Large intestine (tissue), 3 donors: ENCODE measurements at regions not wholly inside any gene's neighbourhood (a gene's known extent, or its start where the extent isn't known, plus 50 kb on each side); places are given as distances from the start of the nearest gene placed in this dataset.

Source experiments
- DNase-seq, 2 donors: peaks; one replicate each; pipeline versions ENCODE4 v3.0.0 to v3.0.0-alpha.2; 2013
- H3K27ac ChIP-seq: one replicate; pipeline ENCODE4 v1.5.1; 2013; ENCODE audit warnings: low read length
- H3K27me3 ChIP-seq: 2 replicates; pipeline ENCODE4 v1.6.1; 2013; ENCODE audit warnings: low read length; ENCODE audit not compliant: control insufficient read depth, insufficient read depth
- H3K36me3 ChIP-seq: 2 replicates; pipeline ENCODE4 v1.6.1; 2013; ENCODE audit warnings: low read length; ENCODE audit not compliant: control insufficient read depth, insufficient read depth
- H3K4me1 ChIP-seq: one replicate; pipeline ENCODE4 v1.6.1; 2013; ENCODE audit warnings: low read length; ENCODE audit not compliant: control insufficient read depth, insufficient read depth
- H3K4me3 ChIP-seq: one replicate; pipeline ENCODE4 v1.5.1; 2013; ENCODE audit warnings: low read length
- H3K9me3 ChIP-seq: one replicate; pipeline ENCODE4 v1.6.1; 2013; ENCODE audit warnings: mild to moderate bottlenecking, low read depth, low read length, moderate library complexity; ENCODE audit not compliant: control insufficient read depth
- WGBS: methylation state at CpG from one replicate; pipeline ENCODE4 v1.1.5; 2013; ENCODE audit warnings: low lambda C conversion rate; ENCODE audit not compliant: insufficient coverage; 5-methylcytosine and 5-hydroxymethylcytosine counted together

DNA sequence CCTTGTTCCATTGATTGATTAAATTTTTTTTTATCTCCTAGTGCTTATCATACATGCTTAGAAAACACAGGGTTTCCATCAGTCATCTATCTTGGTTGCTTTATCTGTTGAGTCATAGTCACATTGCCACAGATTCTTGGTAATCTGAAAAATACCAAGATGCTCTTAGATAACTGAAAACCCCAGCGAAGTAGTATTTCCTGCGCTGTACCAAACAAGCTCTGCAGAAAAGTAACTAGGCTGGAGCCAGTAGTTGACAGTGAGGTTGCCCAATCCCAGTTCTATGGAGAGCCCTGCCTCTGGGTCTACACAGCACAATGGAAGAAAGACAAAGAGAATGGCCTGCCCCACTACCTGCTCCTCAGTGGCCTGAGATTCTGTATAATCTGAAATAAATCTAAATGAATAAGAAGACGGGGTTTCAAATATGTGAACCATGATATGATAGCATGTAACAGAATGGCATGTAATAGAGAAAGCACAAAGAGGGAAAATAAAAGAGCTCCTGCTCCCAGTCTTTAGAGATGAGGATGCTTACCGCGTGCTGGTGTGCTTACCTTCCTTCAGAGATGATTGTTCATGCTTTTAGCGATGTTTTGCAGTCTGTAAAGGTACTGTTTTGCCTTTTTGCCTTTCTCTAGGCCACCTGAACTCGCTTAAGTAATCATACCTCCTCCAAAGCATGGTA is 55.3 kb upstream of the RAPGEF2 start:
- Histone ChIP-seq H3K27me3 (no peaks in the 10 kb centered on the region), H3K4me3 (peak overlapping the region; percentile 19), H3K36me3 (no peaks in the 10 kb centered on the region), H3K9me3 (peaks cover 3% of the 10 kb centered on the region), H3K27ac (peak overlapping the region; percentile 73), H3K4me1 (peaks cover 14% of the 10 kb centered on the region)
- WGBS: 87% methylated on average over 3 of the region's 7 CpGs
- peak in 1 of 2 donors; percentile 22 for DNase-seq

DNA sequence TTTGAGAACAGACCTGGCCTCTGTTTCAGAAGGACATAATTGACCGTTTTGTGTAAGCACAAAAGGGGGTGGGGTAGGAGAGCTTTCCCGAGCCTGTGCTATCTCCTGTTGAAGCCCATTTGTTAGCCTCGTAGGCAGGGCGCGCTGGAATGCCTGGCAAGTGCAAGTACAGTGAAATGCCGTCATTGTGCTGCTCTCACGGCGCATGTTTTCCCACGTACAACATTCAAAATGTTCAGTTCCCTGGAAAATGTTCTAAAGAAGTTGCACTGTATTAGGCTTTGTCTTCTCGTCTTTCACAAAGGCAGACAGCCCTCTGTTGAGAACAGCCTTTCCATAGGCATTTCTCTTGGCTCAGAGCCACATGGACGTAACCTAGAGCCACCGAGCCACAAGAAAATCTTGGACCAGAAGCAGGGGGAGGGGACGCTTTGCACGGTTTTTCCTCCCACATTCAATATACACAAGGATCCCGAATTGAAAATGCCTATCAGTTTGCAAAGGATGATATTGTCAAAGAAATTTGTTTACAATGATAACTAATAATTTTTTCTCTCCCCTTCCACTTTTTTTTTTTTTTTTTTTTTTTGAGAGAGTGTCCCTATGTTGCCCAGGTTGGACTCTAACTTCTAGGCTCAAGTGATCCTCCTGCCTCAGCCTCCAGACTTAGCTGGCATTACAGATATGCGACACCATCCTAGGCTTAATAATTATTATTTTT is 54.6 kb upstream of the RAPGEF2 start:
- no peaks in the 10 kb centered on the region for H3K36me3 ChIP-seq
- H3K4me3 ChIP-seq: peak overlapping the region; percentile 19
- no CpG with 5 or more reads among the region's 16 CpGs for WGBS
- H3K27ac ChIP-seq: peak overlapping the region; percentile 73
- H3K9me3 ChIP-seq: peaks cover 3% of the 10 kb centered on the region
- peaks cover 14% of the 10 kb centered on the region for H3K4me1 ChIP-seq
- peak; percentile 73 to 90 for DNase-seq
- H3K27me3 ChIP-seq: no peaks in the 10 kb centered on the region

DNA sequence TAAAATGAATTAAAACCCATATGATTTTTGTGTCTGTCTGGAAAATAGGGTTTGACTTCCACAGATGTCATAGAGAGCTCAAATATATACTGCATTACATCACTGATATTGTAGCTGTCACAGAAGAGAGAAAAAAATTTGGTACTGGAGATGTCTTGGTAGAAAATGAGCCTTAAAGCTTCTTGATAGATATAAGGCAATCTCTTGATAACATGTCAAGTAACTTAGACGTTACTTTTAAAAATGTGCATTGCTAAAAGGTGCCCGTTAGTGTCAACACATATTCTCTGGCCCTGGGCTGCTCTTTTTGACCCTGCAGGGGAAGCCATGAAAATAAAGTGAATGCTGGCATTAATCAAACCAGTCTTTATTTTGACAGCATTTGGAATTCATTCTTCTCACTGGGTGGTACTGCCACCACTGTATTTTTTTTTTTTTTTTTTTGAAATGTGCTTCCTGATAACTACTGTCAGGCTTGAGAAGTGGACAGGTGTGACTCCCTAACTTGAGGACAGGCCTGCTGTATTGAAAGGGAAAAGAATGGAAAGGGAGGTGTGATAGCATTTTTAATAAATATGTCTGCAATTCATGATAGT is 53.0 kb upstream of the RAPGEF2 start:
- no CpG with 5 or more reads among the region's 2 CpGs for WGBS
- Histone ChIP-seq H3K4me3 (no peak overlapping the region), H3K36me3 (no peaks in the 10 kb centered on the region), H3K27ac (no peak overlapping the region), H3K27me3 (no peaks in the 10 kb centered on the region), H3K4me1 (peaks cover 14% of the 10 kb centered on the region), H3K9me3 (peaks cover 3% of the 10 kb centered on the region)
- no peak for DNase-seq

DNA sequence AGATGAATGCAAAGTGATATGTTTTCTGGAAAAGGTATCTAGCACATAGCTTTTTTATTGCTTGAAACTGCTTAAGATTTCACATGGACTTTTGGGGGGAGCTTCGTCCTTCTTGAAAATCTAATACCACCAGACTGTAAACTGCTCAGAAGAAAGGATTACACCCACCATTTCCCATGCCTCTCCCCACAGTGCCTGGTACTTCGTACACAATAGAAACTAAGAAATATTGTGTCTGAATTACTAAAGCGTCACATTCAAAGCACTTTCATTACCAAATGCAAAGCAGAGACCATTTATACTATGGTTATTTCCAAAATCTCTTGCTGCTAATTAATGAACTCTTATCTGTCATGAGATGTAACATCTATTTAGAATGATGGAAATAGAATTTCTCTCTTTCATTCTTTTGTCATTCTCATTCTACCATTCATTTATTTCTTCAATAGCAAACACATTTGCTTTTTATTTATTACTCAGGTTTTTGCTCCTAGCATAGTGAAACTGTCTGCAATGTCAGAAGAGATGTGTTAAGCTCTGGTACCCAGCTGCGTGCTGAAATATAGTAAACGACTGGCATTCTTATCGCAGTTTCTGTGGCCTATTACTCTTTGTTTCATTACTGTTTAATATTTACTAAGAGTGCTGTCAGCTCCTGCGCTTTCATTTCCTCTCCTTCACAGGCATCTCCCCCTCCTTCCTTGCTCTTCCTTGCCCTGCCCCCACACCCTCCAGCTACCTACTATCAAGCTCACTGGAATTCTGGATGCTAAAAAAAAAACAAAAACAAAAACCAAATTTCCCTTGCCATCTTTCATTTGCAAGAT is 51.4 kb upstream of the RAPGEF2 start:
- no peak overlapping the region for H3K27ac ChIP-seq
- 34% methylated on average over 3 of the region's 7 CpGs for WGBS
- H3K4me1 ChIP-seq: peaks cover 14% of the 10 kb centered on the region
- peak in 1 of 2 donors; percentile 57 for DNase-seq
- H3K4me3 ChIP-seq: no peak overlapping the region
- peaks cover under 1% of the 10 kb centered on the region for H3K9me3 ChIP-seq
- H3K36me3 ChIP-seq: no peaks in the 10 kb centered on the region
- H3K27me3 ChIP-seq: no peaks in the 10 kb centered on the region

DNA sequence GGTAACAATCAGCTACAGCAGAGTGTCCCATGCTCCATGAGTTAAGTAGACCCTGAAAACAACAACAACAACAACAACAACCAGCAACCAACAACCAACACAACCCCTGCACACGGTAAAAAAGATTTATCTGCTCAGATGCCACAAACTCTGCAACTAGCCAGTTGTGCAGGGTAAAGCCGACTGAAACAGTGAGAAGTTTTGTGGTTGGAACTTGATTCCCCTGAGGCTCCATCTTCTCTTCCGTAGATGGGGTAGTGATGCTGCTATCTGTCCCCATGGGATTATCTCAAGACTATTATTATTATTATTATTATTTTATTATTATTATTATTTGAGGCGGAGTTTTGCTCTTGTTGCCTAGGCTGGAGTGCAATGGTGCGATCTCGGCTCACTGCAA is 50.6 kb upstream of the RAPGEF2 start:
- Histone ChIP-seq H3K27ac (no peak overlapping the region), H3K36me3 (no peaks in the 10 kb centered on the region), H3K27me3 (no peaks in the 10 kb centered on the region), H3K9me3 (no peaks in the 10 kb centered on the region), H3K4me1 (peaks cover 14% of the 10 kb centered on the region), H3K4me3 (no peak overlapping the region)
- no peak for DNase-seq
- no CpG with 5 or more reads among the region's 6 CpGs for WGBS
